Dedifferentiated amniotic fluid mesenchymal stem cell (primary cell): ENCODE measurements at regions not wholly inside any gene's neighbourhood (a gene's known extent, or its start where the extent isn't known, plus 50 kb on each side); places are given as distances from the start of the nearest gene placed in this dataset.
"Not testable (repeated sequence)": the region's sequence is repeated elsewhere in the genome, so short reads cannot be mapped to it uniquely, and the experiment has no call there.

Source experiments
- DNase-seq: peaks from one replicate; pipeline ENCODE4 v3.0.0-alpha.2; 2016; ENCODE audit errors: extremely low spot score

DNA sequence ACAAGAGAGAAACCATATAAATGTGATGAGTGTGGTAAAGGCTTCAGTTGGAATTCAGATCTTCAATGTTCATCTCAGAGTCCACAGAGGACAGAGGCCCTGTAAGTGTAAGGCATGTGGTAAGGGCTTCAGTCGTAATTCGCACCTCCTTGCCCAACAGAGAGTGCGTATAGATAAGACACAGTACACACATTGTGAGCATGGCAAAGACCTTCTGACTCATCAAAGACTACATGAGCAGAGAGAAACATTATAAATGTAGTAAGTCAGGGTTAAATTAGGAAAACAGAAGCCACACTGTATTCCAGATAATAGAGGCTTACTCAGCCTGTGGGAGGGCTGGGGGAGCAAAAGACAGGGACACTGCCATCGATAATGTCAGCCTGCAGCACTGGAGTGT, 98.1 kb upstream of the GPR39 start:
- DNase-seq, result not testable (repeated sequence)

DNA sequence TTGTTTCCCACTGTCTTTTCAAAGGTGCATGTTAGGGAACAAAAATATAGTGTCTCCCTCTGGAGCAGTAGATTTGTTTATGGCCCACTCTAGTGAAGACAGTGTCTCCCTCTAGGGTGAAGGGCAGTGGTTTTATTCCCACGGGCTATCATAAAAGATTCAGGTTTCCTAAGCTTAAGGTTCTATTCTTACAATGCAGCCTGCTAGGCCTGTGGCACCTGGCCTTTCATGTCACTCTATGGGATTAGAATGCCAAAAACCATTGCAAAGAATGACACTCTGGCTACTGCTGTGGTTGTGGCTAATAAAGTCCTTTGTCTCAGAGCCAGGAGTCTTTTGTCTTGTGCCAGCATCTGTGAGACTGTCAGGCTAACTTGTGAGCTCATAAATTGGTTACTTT, 92.6 kb upstream of the GPR39 start:
- not testable (repeated sequence) for DNase-seq

- DNase-seq, result not testable (repeated sequence)
Measured at GRCh38 chr2:132332345-132333033, 84.1 kb upstream of the GPR39 start.

DNA sequence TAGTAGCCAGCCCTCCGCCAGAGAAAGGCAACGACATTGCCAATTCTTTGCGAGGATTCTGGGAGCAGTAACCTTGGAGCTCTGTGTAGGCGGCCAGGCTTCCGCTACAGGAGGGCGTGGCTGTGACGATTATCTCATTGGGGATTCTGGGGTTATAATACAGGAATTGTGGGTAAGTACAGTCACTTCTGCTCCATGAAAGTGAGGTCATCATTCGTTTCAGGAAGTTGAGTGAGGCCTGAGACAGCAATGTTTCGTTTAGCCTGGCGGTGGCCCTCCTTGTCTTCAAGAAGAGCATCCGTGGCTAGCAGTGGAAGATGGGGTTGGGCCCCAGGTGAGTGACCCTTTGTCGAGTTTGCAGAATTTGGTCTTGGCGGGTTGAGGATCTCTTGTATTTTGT, 79.5 kb upstream of the GPR39 start:
- DNase-seq, result not testable (repeated sequence)

DNA sequence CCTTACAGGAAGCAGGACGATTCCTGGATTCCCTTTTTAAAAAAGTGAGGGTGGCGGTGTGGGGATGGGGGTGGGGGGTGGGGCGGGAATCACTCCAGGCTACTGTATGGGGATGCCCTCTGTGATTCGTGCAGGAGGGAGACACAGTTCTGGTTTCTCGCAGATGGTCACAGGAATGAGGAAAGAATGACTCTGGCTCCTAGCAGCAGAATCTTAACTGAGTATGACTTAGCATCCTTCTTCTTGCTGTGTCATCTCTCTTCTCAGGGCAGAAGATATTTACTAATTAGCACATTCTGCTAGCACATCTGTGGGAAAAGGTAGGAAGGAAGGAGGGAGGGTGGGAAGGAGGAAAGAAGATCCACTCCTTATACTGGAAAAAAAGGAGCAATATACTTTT, 78.8 kb upstream of the GPR39 start:
- DNase-seq, result not testable (repeated sequence)

DNA sequence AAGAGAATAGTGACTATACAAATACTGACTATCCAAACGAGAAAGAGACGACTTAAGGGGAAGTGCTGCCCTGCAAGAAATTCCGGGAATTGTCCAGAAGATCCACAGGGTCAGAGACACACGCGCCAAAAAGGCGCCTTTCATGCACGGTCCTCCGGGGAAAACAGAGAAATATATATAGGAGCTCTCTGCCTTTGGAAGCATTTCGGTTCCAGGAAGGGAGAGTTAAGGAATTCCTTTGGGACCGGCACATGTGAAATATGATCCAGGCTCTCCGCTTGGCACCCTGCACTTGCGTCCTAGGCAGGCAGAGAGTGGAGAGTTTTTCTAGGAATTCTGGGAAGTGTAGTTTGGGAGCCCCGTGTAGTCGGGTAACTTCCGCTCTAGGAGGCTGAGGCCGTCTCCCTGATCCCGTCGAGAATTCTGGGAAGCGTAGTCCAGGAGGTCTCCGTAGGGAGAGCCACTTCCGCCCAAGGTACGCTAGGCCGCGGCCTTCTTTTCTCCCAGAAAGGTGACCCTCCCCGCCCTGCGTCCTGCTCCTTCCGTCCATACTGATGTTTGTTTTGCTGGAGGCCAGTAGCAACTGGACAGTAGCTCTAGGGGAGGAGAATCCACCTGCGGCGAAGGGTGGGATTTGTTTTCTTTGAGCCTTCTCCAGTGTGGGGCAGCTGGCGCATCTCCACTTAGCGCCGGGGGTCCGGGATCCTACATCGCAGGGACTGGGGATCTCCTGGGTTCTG, 69.4 kb upstream of the GPR39 start:
- peak; percentile 30 for DNase-seq

DNA sequence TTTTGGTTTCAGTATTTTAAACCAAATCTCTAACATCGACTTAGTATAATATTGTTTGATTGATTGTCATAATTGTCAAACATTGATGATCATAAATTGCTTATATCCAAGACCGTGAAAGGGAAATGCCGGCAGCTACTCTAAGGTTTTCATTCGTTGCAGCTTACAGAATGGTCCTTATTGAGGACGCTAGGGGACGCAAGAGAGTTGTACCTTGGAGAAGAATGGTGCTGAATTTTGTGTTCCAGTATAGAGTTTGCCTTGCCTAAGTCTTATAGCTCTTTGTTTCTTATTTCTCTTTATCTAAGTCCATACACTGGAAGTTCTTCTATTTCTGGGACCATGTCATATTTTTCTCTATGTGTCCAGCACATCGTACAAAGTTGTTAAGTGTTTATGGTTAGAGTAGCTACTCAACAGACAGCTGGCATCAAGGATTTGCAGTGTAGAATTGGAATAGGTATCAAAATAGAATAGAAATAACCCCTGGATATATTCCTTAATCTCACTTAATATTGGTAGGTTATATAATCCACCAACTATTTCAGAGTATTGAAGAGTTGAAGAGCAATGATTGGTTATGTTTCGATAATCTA, 67.4 kb upstream of the GPR39 start:
- DNase-seq, result peak; percentile 59

DNA sequence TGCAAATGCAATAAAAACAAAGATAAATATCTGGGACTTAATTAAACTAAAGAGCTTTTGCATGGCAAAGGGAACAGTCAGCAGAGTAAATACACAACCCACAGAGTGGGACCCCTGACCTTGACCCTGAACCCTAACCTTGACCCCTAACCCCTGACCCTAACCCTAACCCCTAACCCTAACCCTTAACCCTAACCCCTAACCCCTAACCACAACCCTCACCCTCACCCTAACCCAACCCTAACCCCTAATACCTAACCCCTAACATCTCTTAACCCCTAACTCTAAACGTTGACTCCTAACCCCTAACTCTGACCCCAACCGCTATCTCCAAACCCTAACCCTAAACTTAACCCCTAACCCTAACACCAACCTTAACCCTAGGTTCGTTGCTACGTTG, 64.9 kb upstream of the GPR39 start:
- not testable (repeated sequence) for DNase-seq

DNA sequence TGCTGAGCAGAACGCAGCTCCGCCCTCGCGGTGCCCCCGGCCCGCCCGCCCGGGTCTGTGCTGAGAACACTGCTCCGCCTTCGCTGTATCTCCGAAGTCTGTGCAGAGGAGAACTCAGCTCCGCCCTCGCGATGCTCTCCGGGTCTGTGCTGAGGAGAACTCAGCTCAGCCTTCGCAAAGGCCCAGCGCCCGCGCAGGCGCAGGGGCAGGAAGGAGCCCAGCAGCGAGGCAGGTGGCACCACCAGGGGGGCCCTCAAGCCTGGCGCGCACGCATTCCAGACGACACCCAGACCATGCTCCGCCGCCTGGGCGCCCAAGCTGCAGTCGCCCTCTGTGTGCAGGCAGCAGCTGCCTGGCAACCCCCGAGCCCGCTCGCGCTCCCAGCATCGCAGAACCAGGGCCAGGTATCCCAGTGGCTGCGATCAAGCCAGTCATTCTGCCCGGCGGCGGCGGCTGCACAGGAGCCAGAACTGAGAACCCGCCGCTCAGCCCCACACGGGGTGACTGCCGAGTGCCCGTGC, 64.1 kb upstream of the GPR39 start:
- not testable (repeated sequence) for DNase-seq

DNA sequence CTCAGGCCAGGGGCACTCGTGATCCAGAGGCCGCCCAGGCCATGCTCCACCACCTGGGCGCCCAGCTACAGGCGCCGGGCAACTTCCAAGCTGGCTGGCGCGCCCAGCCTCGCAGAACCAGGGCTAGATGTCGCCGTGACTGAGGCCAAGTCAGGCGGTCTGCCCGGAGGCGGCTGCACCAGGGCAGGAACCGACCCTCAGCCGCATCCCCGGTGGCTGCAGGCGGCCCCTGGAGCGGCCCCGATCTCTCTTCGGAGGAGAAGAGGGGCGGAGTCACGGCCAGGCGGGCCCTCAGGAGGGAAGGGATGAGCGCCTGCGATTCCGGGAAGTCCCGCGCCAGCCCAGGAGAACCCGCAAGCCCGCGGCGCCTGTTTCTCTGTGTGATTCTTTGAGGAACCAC, 63.2 kb upstream of the GPR39 start:
- DNase-seq, result not testable (repeated sequence)

GRCh38 chr2:132360964-132361363, 55.6 kb upstream of the GPR39 start:
- not testable (repeated sequence) for DNase-seq

DNA sequence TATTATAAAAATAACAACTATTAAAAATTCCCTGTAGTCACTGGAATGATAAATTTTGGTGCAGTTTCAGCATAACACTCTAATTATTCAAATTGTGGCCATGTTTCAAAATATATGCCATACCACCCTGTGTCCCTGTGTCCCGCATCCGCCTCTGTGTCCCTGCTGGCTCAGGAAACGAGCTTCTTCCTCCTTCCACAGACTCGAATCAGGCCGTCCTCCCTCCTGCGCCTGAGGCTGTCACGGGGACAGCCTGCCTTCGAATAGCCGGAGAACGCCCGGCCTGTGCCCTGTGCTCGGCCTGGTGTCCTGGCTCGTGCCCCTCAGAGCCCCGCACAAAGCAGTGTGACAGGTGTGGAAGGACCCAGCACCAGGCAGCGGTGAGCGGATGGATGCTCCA, 55.1 kb upstream of the GPR39 start:
- DNase-seq, result not testable (repeated sequence)

DNA sequence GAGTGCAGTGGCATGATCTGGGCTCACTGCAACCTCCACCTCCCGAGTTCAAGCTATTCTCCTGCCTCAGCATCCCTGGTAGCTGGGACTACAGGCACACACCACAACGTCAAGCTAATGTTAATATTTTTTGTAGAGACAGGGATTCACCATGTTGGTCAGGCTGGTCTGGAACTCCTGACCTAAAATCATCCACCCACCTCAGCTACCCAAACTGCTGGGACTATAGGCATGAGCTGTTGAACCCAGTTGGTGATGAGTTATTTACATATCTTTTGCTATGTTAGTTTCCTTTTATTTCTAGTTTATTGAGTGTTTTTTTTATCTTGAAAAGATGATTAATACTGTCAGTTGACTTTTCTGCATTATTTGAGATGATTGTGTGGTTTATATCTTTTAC, 53.3 kb upstream of the GPR39 start:
- DNase-seq, result not testable (repeated sequence)

DNA sequence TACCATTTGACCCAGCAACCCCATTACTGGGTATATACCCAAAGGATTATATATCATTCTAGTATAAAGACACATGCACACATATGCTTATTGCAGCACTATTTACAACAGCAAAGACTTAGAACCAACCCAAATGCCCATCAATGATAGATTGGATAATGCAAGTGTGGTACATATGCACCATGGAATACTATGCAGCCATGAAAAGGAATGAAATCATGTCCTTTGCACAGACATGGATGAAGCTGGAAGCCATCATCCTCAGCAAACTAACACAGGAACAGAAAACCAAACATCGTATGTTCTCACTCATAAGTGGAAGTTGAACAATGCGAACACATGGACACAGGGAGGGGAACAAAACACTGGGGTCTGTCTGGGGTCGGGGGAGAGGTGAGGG, 50.6 kb upstream of the GPR39 start:
- DNase-seq, result not testable (repeated sequence)

- no peak for DNase-seq
Measured at GRCh38 chr2:132366421-132367180, 50.0 kb upstream of the GPR39 start.
